ENCODE measurements at regions not wholly inside any gene's neighbourhood (a gene's known extent, or its start where the extent isn't known, plus 50 kb on each side); places are given as distances from the start of the nearest gene placed in this dataset.
"Not testable (repeated sequence)": the region's sequence is repeated elsewhere in the genome, so short reads cannot be mapped to it uniquely, and the experiment has no call there.

GRCh38 chr10:29837586-29837985 is 202.8 kb upstream of the SVIL start:
- DNase-seq (ENCODE audit: low spot score) = no peak
- in situ Hi-C loops (cut with HindIII; ENCODE audit: low sequenced_read_pairs) = no loop called here

DNA sequence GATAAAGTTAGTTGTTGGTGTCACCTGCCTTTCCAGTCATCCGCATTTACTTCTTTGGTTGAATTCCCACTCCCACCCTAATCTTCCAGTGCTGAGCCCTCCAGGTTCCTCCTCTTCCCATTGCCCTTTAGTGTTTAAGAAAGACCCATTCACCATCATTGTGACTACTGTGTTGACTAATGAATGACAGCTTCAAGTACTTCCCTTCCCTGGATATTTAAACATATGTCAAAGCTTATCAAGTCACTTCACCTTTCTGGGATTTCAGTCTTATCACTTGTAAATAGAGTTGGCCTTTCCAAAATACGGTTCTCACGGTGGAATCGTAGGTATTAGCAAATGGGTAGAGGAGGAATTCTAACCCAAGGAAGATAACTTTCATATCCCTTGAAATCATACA is 201.6 kb upstream of the SVIL start:
- in situ Hi-C loops (cut with HindIII; ENCODE audit: low sequenced_read_pairs) = no loop called here
- no peak for DNase-seq (ENCODE audit: low spot score)

DNA sequence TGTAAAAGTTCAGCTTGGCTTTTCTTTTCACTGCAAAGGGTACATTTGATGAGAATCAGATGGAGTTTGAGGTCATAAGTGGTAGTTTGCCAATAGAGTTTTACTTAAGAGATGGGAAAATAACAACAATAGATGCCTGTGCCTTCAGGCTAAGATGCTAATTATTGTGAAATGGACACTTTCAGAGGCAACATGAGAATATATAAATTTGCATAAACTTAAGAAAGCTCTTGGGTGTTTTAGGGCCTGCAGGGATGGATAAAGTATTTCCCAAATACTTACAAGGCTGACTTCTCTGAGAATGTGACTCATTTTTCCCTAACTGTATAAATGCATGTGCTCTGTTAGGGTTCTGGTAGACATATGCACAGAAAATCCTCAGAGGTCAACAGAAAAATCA is 200.3 kb upstream of the SVIL start:
- in situ Hi-C loops (cut with HindIII; ENCODE audit: low sequenced_read_pairs) = no loop called here
- no peak for DNase-seq (ENCODE audit: low spot score)

- in situ Hi-C loops (cut with HindIII; ENCODE audit: low sequenced_read_pairs) = no loop called here
- DNase-seq (ENCODE audit: low spot score) = no peak
Measured at GRCh38 chr10:29830531-29831512, 196.1 kb upstream of the SVIL start.

- no peak for DNase-seq (ENCODE audit: low spot score)
- in situ Hi-C loops (cut with HindIII; ENCODE audit: low sequenced_read_pairs) = no loop called here
Measured at GRCh38 chr10:29829776-29830175, 195.0 kb upstream of the SVIL start.

DNA sequence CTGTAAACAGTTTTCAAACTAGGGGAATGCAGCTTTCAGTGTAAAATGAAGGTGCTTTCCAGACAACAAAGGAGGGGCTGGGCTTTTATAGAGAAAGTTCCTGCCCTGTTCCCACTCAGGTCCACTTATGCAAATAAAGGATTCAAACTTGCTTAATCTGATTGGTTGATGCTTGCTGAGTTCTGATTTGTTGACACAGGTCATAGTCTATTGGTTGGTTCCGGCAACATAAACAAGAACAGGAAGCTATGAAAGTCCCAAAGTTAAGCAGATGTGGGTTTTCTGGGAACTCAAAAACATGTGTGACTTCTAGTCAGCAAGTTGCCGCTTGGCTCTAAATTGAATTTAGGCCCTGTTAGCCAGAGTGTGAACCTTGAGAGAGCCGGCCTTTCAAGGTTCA is 194.2 kb upstream of the SVIL start:
- in situ Hi-C loops (cut with HindIII; ENCODE audit: low sequenced_read_pairs) = no loop called here

DNA sequence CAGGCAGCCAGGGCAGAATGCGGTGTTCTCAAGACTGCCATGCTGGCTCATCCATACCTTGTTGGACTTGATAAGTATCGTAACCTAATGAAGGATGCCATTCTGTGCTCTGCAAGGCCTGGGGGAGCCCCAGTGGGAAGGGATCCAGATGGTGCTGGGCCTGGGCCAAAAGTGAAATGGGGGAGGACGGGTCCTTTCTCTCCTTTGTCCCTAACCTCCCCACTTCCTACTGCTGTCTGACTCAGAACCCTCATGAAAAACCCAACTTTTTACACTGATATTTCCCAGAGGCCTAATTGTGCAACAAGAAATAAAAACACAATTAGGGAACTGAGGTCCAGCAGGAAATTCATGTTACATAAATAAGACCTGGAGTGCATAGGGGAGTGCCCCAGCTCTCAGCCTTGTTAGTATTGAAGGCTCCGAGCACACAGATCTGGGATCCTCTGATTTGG is 193.7 kb upstream of the SVIL start:
- DNase-seq (ENCODE audit: low spot score) = no peak
- in situ Hi-C loops (cut with HindIII; ENCODE audit: low sequenced_read_pairs) = no loop called here

More for the DNA sequence above, 194.2 kb upstream of the SVIL start:
- no peak for DNase-seq (ENCODE audit: low spot score)

GRCh38 chr10:29827512-29827911 is 192.7 kb upstream of the SVIL start:
- no peak for DNase-seq (ENCODE audit: low spot score)
- in situ Hi-C loops (cut with HindIII; ENCODE audit: low sequenced_read_pairs) = no loop called here

GRCh38 chr10:29826801-29827450 is 192.2 kb upstream of the SVIL start:
- in situ Hi-C loops (cut with HindIII; ENCODE audit: low sequenced_read_pairs) = no loop called here
- DNase-seq (ENCODE audit: low spot score) = no peak

DNA sequence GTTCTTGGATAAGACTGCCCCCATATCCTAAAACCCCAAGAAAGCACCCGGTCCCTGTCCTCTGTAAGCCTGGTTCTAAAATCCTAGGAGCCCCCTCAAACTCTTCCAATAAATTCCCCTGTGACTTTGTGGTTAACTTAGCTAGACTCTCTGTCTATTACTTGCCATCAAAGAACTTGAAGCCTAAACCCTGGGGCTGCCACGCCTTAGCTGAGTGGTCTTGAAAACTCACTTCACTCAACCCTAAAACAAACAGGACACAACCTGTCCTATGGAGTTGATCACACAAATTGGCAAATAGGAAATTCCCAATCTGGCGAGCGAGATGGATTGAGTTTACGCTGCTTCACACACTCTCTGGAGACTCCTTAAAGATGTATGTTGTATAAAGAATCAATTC is 191.4 kb upstream of the SVIL start:
- DNase-seq (ENCODE audit: low spot score) = no peak
- in situ Hi-C loops (cut with HindIII; ENCODE audit: low sequenced_read_pairs) = no loop called here

GRCh38 chr10:29823553-29824080 is 188.8 kb upstream of the SVIL start:
- in situ Hi-C loops (cut with HindIII; ENCODE audit: low sequenced_read_pairs) = no loop called here
- no peak for DNase-seq (ENCODE audit: low spot score)

DNA sequence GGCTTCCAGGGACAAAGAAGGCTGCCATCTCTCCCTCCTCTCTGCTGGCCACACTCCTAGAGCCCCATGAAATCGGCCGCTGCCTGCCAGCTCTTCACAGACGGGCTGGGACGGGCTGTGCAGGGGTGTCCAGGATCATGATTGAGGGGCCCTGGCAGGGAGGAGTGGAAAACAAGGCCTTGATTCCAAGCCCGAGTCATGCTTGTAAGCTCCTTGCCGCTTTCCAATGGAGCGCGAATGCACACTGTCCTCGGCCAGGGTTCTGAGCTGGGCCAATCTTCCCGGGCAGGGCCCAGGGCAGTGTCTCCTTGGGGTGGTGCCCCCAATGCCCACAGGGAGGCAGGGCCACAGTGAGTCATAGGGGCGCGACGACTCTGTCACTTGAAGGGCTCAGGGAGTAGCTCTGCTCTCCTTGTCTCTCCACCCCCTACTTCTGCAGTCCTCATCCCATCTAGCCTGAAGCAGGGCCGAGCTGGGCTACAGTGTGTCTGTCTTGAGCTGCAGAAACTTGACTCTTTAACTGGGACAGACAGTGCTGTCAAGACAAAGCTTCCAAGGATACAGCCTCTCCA is 186.2 kb upstream of the SVIL start:
- in situ Hi-C loops (cut with HindIII; ENCODE audit: low sequenced_read_pairs) = no loop called here
- peak; percentile 7 for DNase-seq (ENCODE audit: low spot score)

GRCh38 chr10:29816801-29817558 is 182.2 kb upstream of the SVIL start:
- in situ Hi-C loops (cut with HindIII; ENCODE audit: low sequenced_read_pairs) = no loop called here
- DNase-seq (ENCODE audit: low spot score) = no peak

DNA sequence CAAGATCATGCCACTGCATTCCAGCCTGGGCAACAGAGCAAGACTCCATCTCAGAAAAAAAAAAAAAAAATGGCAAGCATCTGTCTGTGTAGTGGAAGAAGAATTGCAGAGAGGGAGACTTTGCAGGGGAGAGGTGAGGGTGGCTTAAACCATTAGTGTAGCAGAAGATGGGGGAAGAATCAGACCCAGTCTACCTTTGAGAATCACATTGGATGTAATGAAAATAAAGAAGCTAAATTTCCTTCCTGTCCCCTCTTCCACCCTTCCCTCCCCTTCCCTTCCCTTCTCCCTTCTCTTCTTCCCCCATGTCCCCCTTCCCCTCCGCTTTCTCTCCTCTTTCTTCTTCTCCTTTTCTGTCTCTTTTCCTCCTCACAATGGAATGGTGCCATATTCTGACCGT is 180.8 kb upstream of the SVIL start:
- DNase-seq (ENCODE audit: low spot score) = no peak
- in situ Hi-C loops (cut with HindIII; ENCODE audit: low sequenced_read_pairs) = no loop called here

GRCh38 chr10:29811751-29812427 is 177.1 kb upstream of the SVIL start:
- in situ Hi-C loops (cut with HindIII; ENCODE audit: low sequenced_read_pairs) = no loop called here
- peak; percentile 22 for DNase-seq (ENCODE audit: low spot score)

GRCh38 chr10:29810816-29811215 is 176.0 kb upstream of the SVIL start:
- in situ Hi-C loops (cut with HindIII; ENCODE audit: low sequenced_read_pairs) = no loop called here
- no peak for DNase-seq (ENCODE audit: low spot score)

- in situ Hi-C loops (cut with HindIII; ENCODE audit: low sequenced_read_pairs); DNase-seq (ENCODE audit: low spot score): not testable (repeated sequence)
Measured at GRCh38 chr10:29810231-29810630, 175.5 kb upstream of the SVIL start.

- in situ Hi-C loops (cut with HindIII; ENCODE audit: low sequenced_read_pairs) = no loop called here
- no peak for DNase-seq (ENCODE audit: low spot score)
Measured at GRCh38 chr10:29809383-29809782, 174.6 kb upstream of the SVIL start.

Measured in G401 (cell line).